OCI-LY3 (cell line): ENCODE measurements at regions not wholly inside any gene's neighbourhood (a gene's known extent, or its start where the extent isn't known, plus 50 kb on each side); places are given as distances from the start of the nearest gene placed in this dataset.
"Not testable (repeated sequence)": the region's sequence is repeated elsewhere in the genome, so short reads cannot be mapped to it uniquely, and the experiment has no call there.

Source experiments
- H2AFZ ChIP-seq: fragments of 200-600, 300-600 bp; shearing (Covaris generic); 2 replicates; pipeline ENCODE4 v1.6.0; 2014; ENCODE audit warnings: antibody characterized with exemption, low read depth, low read length
- H3K27ac ChIP-seq: fragments of 200-600, 300-600 bp; sonication (generic); 2 replicates; pipeline ENCODE4 v1.5.1; 2014; ENCODE audit warnings: mild to moderate bottlenecking, low read length, moderate library complexity, mixed read lengths
- H3K27me3 ChIP-seq: fragments of 200-600, 300-600 bp; sonication (generic); 2 replicates; pipeline ENCODE4 v1.6.1; 2014; ENCODE audit warnings: low read depth, low read length, mixed read lengths
- H3K36me3 ChIP-seq: fragments of 200-600, 300-600 bp; sonication (generic); replicated peaks from 2 replicates; pipeline ENCODE3; 2014; ENCODE audit warnings: low read depth, low read length, mixed read lengths
- H3K4me1 ChIP-seq: fragments of 300-600, 200-600 bp; sonication (generic); 2 replicates; pipeline ENCODE4 v1.6.1; 2014; ENCODE audit warnings: low read length, mixed read lengths
- H3K4me2 ChIP-seq: fragments of 200-600, 300-600 bp; sonication (generic); 2 replicates; pipeline ENCODE4 v1.6.1; 2014; ENCODE audit warnings: low read length, mixed read lengths
- H3K4me3 ChIP-seq: fragments of 300-600, 200-600 bp; sonication (generic); 2 replicates; pipeline ENCODE4 v1.5.1; 2014; ENCODE audit warnings: antibody characterized with exemption, mild to moderate bottlenecking, low read length, moderate library complexity
- H3K79me2 ChIP-seq: fragments of 300-600, 200-600 bp; shearing (Covaris generic); 2 replicates; pipeline ENCODE4 v1.6.1; 2014; ENCODE audit warnings: mild to moderate bottlenecking, low read length, mixed read lengths
- H3K9ac ChIP-seq: fragments of 300-600, 200-600 bp; shearing (Covaris generic); 2 replicates; pipeline ENCODE4 v1.6.0; 2014; ENCODE audit warnings: mild to moderate bottlenecking, low read length, moderate library complexity
- H3K9me3 ChIP-seq: fragments of 200-600, 300-600 bp; shearing (Covaris generic); 2 replicates; pipeline ENCODE4 v1.6.1; 2014; ENCODE audit warnings: low read length, mixed read lengths; ENCODE audit not compliant: insufficient read depth
- H4K20me1 ChIP-seq: fragments of 200-600, 300-600 bp; sonication (generic); 2 replicates; pipeline ENCODE4 v1.6.1; 2016; ENCODE audit warnings: low read length, mixed read lengths; ENCODE audit not compliant: insufficient read depth
- CTCF ChIP-seq: fragments of 200-600, 300-600 bp; sonication (generic); IDR thresholded peaks from 2 replicates; pipeline ENCODE4 v1.5.1; 2014; ENCODE audit warnings: antibody characterized with exemption, low read length, low read depth
- EZH2phosphoT487 ChIP-seq: fragments of 200-600 bp; shearing (Covaris generic); IDR thresholded peaks from 2 replicates; pipeline ENCODE4 v1.6.1; 2018; ENCODE audit warnings: antibody characterized with exemption, mixed run types, low read depth

GRCh38 chr5:87594566-87594965 is 181.8 kb upstream of the CCNH start:
- H3K9me3 ChIP-seq = no peaks in the 10 kb centered on the region

GRCh38 chr5:87589587-87589986 is 176.9 kb upstream of the CCNH start:
- H4K20me1 ChIP-seq = no peaks in the 10 kb centered on the region
- no peak overlapping the region for H3K27ac ChIP-seq
- no peaks in the 10 kb centered on the region for H3K79me2 ChIP-seq
- TF ChIP-seq EZH2phosphoT487 = no peak
- no peak for TF ChIP-seq CTCF
- no peaks in the 10 kb centered on the region for H3K36me3 ChIP-seq
- no peak overlapping the region for H3K4me3 ChIP-seq
- H3K4me1 ChIP-seq = no peaks in the 10 kb centered on the region
- no peaks in the 10 kb centered on the region for H3K9me3 ChIP-seq
- no peak overlapping the region for H3K9ac ChIP-seq
- H3K4me2 ChIP-seq = no peak overlapping the region
- no peak overlapping the region for H2AFZ ChIP-seq
- H3K27me3 ChIP-seq = no peaks in the 10 kb centered on the region

More at GRCh38 chr5:87594566-87594965, 181.8 kb upstream of the CCNH start:
- Histone ChIP-seq H3K9ac (no peak overlapping the region), H3K27ac (no peak overlapping the region), H2AFZ (no peak overlapping the region), H3K4me3 (no peak overlapping the region), H3K4me1 (no peaks in the 10 kb centered on the region), H3K36me3 (no peaks in the 10 kb centered on the region), H3K79me2 (no peaks in the 10 kb centered on the region), H3K4me2 (no peak overlapping the region), H4K20me1 (no peaks in the 10 kb centered on the region), H3K27me3 (no peaks in the 10 kb centered on the region)
- TF ChIP-seq CTCF = no peak
- TF ChIP-seq EZH2phosphoT487 = no peak

- no peaks in the 10 kb centered on the region for H3K79me2 ChIP-seq
- TF ChIP-seq CTCF = no peak
- TF ChIP-seq EZH2phosphoT487 = no peak
- H2AFZ ChIP-seq = no peak overlapping the region
- H3K4me1 ChIP-seq = no peaks in the 10 kb centered on the region
- H3K27me3 ChIP-seq = no peaks in the 10 kb centered on the region
- no peaks in the 10 kb centered on the region for H3K36me3 ChIP-seq
- H3K9ac ChIP-seq = no peak overlapping the region
- no peaks in the 10 kb centered on the region for H4K20me1 ChIP-seq
- no peak overlapping the region for H3K4me3 ChIP-seq
- no peak overlapping the region for H3K27ac ChIP-seq
- no peak overlapping the region for H3K4me2 ChIP-seq
- H3K9me3 ChIP-seq = no peaks in the 10 kb centered on the region
These were observed 175.6 kb upstream of the CCNH start for GRCh38 chr5:87588316-87588715.

GRCh38 chr5:87583704-87584103 is 171.0 kb upstream of the CCNH start:
- not testable (repeated sequence) for H3K4me2 ChIP-seq, H3K4me1 ChIP-seq, H3K36me3 ChIP-seq, H2AFZ ChIP-seq, H3K27me3 ChIP-seq, H3K4me3 ChIP-seq, H4K20me1 ChIP-seq, H3K9ac ChIP-seq, H3K27ac ChIP-seq, H3K9me3 ChIP-seq, H3K79me2 ChIP-seq

- Histone ChIP-seq H3K36me3 (no peaks in the 10 kb centered on the region), H2AFZ (no peak overlapping the region), H3K4me3 (no peak overlapping the region), H3K79me2 (no peaks in the 10 kb centered on the region), H3K27me3 (no peaks in the 10 kb centered on the region), H3K9ac (no peak overlapping the region), H3K27ac (no peak overlapping the region), H4K20me1 (no peaks in the 10 kb centered on the region), H3K4me2 (no peak overlapping the region), H3K4me1 (no peaks in the 10 kb centered on the region), H3K9me3 (no peaks in the 10 kb centered on the region)
- TF ChIP-seq EZH2phosphoT487 = no peak
- TF ChIP-seq CTCF = no peak
These were observed 169.4 kb upstream of the CCNH start for GRCh38 chr5:87582149-87582548.
